Heart left ventricle (tissue), 16 donors: ENCODE measurements at regions not wholly inside any gene's neighbourhood (a gene's known extent, or its start where the extent isn't known, plus 50 kb on each side); places are given as distances from the start of the nearest gene placed in this dataset.

Source experiments
- ATAC-seq, 4 donors: fragments of 200-7000 bp; cut with Tn5 transposase; one replicate each; pipeline ENCODE4 v1.9.1; 2020 to 2022; ENCODE audit warnings: moderate library complexity in 4 of 4, mild to moderate bottlenecking in 3 of 4, moderate number of reproducible peaks in 1 of 4
- DNase-seq, 5 donors: peaks; one replicate each; pipeline ENCODE4 v3.0.0-alpha.2; 2020
- H3K27ac ChIP-seq, 12 donors: fragments of 200-600 bp; sonication (generic) in 4 of 12; one replicate each; pipeline versions ENCODE4 v1.5.0 to v1.8.0; 2016 to 2022; ENCODE audit warnings: mild to moderate bottlenecking in 2 of 12
- H3K27me3 ChIP-seq, 9 donors: fragments of 200-600 bp; sonication (generic) in 2 of 9; one replicate each; pipeline versions ENCODE4 v1.5.1 to v1.8.0; 2016 to 2022; ENCODE audit warnings: mild to moderate bottlenecking in 3 of 9
- H3K36me3 ChIP-seq, 9 donors: fragments of 200-600 bp; sonication (generic) in 2 of 9; one replicate each; pipeline versions ENCODE4 v1.5.0 to v1.8.0; 2018 to 2022; ENCODE audit warnings: mild to moderate bottlenecking in 2 of 9
- H3K4me1 ChIP-seq, 12 donors: fragments of 200-600 bp; sonication (generic) in 4 of 12; one replicate each; pipeline versions ENCODE4 v1.5.0 to v1.8.0; 2016 to 2022; ENCODE audit warnings: mild to moderate bottlenecking in 3 of 12
- H3K4me3 ChIP-seq, 12 donors: fragments of 200-600 bp; sonication (generic) in 4 of 12; one replicate each; pipeline versions ENCODE4 v1.5.0 to v1.8.0; 2017 to 2022; ENCODE audit warnings: mild to moderate bottlenecking in 9 of 12, moderate library complexity in 4 of 12
- H3K9me3 ChIP-seq, 12 donors: fragments of 200-600 bp; sonication (generic) in 4 of 12; one replicate each; pipeline versions ENCODE4 v1.5.0 to v1.8.0; 2016 to 2022; ENCODE audit warnings: mild to moderate bottlenecking in 1 of 12
- CTCF ChIP-seq, 12 donors: fragments of 200-600 bp; sonication (generic) in 4 of 12; IDR thresholded peaks; one replicate each; pipeline versions ENCODE4 v1.5.0 to v1.8.0; 2018 to 2022; ENCODE audit warnings: antibody characterized with exemption in 12 of 12, mild to moderate bottlenecking in 5 of 12
- POLR2A ChIP-seq, 2 donors: fragments of 450-650 bp; IDR thresholded peaks; one replicate each; pipeline ENCODE4 v1.6.1; 2017; ENCODE audit warnings: antibody characterized with exemption in 2 of 2, mild to moderate bottlenecking in 2 of 2, moderate library complexity in 2 of 2
- WGBS, 4 donors: extraction: QIAGEN DNeasy Blood & Tissue Kit in 2 of 4; methylation state at CpG; one replicate each; pipeline versions ENCODE4 v1.1.5 to v1.1.7; 2013 to 2018; 5-methylcytosine and 5-hydroxymethylcytosine counted together
- intact Hi-C, 10 donors: fragments of 100-400 bp; cut with DNase I; formaldehyde crosslinking; loops; one replicate each; pipeline versions ENCODE4 v1.11.1 to v1.14.2; 2022
- donor health status: ischemic (EF 13 %, LVEDD 7.1; RV severe dilation, severe dysfunction).
- donor health status: healthy with polysubstance abuse.
- donor health status: DM: no; HTN: yes; CAD: no.
- donor health status: DM: no; HTN: no; CAD: no.
- donor health status: ischemic (EF 25% LVEDD 6.9; RV normal size, moderate dysfunction).
- donor health status: ischemic (EF 25% LVEDD 5.7; RV mildly dilated, moderate dysfunction).
- donor health status: healthy.
- donor health status: DM: yes; HTN: yes; CAD: no.
- donor health status: ischemic (EF 35%, LVEDD 5.7; RV mildly dilated, moderate dysfunction).
- donor health status: nonischemic (EF 11% LVEDD 7.7; RV severe dilation, severe dysfunction).
- donor health status: DM: yes; HTN: yes; CAD: no.
- donor health status: PGD.
- donor health status: ischemic (EF 29% LVEDD 5.4; RV normal size, mild dysfunction).
- donor health status: nonischemic (EF 23%, LVEDD 6.1; RV moderate dilation, normal function).

GRCh38 chr1:232890340-232890943 lies 60.0 kb upstream of the NTPCR start:
- 84 to 88% (median 85%) methylated on average over 5 of the region's 5 CpGs for whole genome bisulfite sequencing, 4 donors
- intact Hi-C loops = no loop called here
- Histone ChIP-seq H3K36me3 (no peaks in the 10 kb centered on the region), H3K27ac (no peak overlapping the region), H3K4me1 (no peaks in the 10 kb centered on the region), H3K27me3 (no peaks in the 10 kb centered on the region), H3K4me3 (no peak overlapping the region), H3K9me3 (peaks cover 0 to 23% (median 0%) of the 10 kb centered on the region in 12 donors)
- DNase-seq = no peak
- no peak for ATAC-seq
- TF ChIP-seq POLR2A (IDR thresholded peaks at IDR 0.05) = no peak
- TF ChIP-seq CTCF (IDR thresholded peaks at IDR 0.05) = no peak

DNA sequence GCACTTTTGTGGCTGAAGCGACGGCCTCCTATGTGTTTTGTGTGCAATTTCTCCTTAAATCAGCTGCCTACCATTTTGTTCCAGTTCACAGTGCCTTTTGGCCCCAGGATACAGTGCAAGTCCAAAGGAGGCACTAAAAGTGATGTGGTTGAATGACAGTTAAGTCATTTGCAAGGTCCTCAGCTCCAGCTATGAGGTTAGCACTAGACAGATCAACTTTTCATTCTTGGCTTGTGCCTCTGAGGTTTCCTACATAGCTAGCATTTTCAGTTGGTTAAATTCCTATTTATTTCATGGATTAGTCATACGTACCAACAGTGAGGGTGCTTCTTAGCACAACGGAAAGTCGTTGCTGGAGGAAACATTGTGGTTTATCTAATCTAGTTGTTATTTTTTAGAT lies 59.3 kb upstream of the NTPCR start:
- ATAC-seq (no peak), DNase-seq (no peak)
- no peak overlapping the region for H3K27ac ChIP-seq
- intact Hi-C loops = no loop called here
- 74 to 85% (median 80%) methylated on average over 5 of the region's 5 CpGs for WGBS, 4 donors
- no peak for TF ChIP-seq POLR2A (IDR thresholded peaks at IDR 0.05)
- no peak for TF ChIP-seq CTCF (IDR thresholded peaks at IDR 0.05)
- H3K36me3 ChIP-seq = no peaks in the 10 kb centered on the region
- no peaks in the 10 kb centered on the region for H3K4me1 ChIP-seq
- H3K4me3 ChIP-seq = no peak overlapping the region
- H3K27me3 ChIP-seq = no peaks in the 10 kb centered on the region
- peaks cover 0 to 23% (median 0%) of the 10 kb centered on the region in 12 donors for H3K9me3 ChIP-seq

DNA sequence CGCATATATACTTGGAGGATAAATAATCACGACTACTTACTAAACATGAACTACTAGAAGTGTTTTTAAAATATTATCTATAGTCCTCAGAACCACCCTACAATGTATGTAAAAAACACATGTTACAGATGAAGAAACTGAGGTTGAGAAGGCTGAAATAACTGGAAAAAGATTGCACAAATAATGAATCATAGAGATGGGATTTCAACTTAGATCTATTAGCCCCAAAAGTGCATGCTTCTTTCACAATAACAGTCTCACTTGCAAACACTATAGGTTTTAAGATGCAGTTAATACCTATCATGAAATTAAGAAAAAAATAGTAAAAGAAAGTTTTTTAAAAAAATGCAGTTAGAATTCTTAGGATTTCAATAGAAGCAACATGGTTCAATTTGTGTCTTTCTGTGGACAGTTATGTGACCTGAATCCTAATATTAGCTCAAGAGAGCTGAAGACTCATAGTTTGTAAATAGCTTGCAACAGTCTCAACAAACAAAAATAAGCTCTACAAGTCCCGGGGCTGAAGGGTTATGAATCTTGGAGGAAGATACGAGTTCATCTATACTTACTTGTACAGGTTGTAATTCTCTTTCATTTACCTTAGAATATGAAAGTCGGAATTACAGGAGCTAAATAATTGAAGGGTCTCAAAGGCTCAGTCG lies 58.6 kb upstream of the NTPCR start:
- TF ChIP-seq POLR2A (IDR thresholded peaks at IDR 0.05) (no peak), CTCF (IDR thresholded peaks at IDR 0.05) (no peak)
- ATAC-seq (no peak), DNase-seq (no peak)
- intact Hi-C loops = no loop called here
- peaks cover 0 to 23% (median 0%) of the 10 kb centered on the region in 12 donors for H3K9me3 ChIP-seq
- 92 to 96% (median 94%) methylated on average over 6 of the region's 6 CpGs for WGBS, 4 donors
- H3K27me3 ChIP-seq = no peaks in the 10 kb centered on the region
- H3K36me3 ChIP-seq = no peaks in the 10 kb centered on the region
- no peak overlapping the region for H3K27ac ChIP-seq
- H3K4me1 ChIP-seq = no peaks in the 10 kb centered on the region
- no peak overlapping the region for H3K4me3 ChIP-seq

DNA sequence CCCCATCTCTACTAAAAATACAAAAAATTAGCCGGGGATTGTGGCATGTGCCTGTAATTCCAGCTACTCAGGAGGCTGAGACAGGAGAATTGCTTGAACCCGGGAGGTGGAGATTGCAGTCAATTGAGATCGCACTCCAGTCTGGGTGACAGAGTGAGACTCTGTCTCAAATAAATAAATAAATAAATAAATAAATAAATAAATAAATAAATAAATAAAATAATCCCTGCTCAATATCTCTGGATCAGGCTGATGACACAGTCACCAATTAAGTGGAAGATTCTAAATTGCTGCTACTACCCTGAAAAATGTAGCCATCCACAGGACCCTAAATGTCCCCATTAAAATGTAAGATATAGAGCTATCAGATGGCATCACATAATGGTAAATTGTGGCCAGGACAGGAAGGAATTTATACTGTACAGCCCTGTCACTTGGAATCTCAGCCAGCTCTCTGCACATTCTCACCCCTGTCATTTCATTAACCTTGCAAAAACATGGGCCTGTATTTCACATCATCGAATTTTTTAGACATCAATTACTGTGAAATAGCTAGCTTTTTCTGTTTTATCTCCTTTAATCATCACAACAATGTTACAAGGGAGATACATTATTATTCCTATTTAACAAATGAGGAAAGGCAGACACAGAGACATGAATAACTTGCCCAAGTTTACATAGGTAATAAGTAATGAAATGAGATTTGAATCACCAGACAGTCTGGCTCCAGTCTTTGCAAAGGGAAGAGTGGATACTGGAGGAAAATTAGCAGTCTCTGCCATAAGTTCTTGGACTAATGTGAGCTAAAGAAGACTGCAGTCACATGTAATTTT lies 56.7 kb upstream of the NTPCR start:
- TF ChIP-seq CTCF (IDR thresholded peaks at IDR 0.05) (no peak), POLR2A (IDR thresholded peaks at IDR 0.05) (no peak)
- Histone ChIP-seq H3K27me3 (no peaks in the 10 kb centered on the region), H3K36me3 (no peaks in the 10 kb centered on the region), H3K4me1 (no peaks in the 10 kb centered on the region), H3K9me3 (peaks cover 0 to 23% (median 0%) of the 10 kb centered on the region in 12 donors), H3K4me3 (no peak overlapping the region), H3K27ac (no peak overlapping the region)
- ATAC-seq = no peak
- WGBS, 4 donors = 88 to 97% (median 92%) methylated on average over 4 of the region's 4 CpGs
- DNase-seq = no peak
- intact Hi-C loops = no loop called here
